GM18498 (cell line): ENCODE measurements at regions not wholly inside any gene's neighbourhood (a gene's known extent, or its start where the extent isn't known, plus 50 kb on each side); places are given as distances from the start of the nearest gene placed in this dataset.

Experiments
- ATAC-seq: cut with Tn5 transposase; IDR thresholded peaks from one replicate; pipeline ENCODE4 v1.9.1; 2021; ENCODE audit warnings: mild to moderate bottlenecking, moderate library complexity; ENCODE audit not compliant: unreplicated experiment

- ATAC-seq: no peak
Observed at GRCh38 chr11:129292092-129292491, 83.6 kb upstream of the BARX2 start.

GRCh38 chr11:129291546-129291945 lies 84.1 kb upstream of the BARX2 start:
- no peak for ATAC-seq

- ATAC-seq: no peak
Observed at GRCh38 chr11:129290966-129291365, 84.7 kb upstream of the BARX2 start.

GRCh38 chr11:129289350-129290040 lies 86.2 kb upstream of the BARX2 start:
- no peak for ATAC-seq

- ATAC-seq: no peak
Observed at GRCh38 chr11:129287920-129288319, 87.7 kb upstream of the BARX2 start.

- no peak for ATAC-seq
Observed at GRCh38 chr11:129286813-129287212, 88.8 kb upstream of the BARX2 start.

GRCh38 chr11:129285402-129285786 lies 90.3 kb upstream of the BARX2 start:
- no peak for ATAC-seq

- ATAC-seq: no peak
Observed at GRCh38 chr11:129283141-129283540, 91.0 kb upstream of the ARHGAP32 start.

GRCh38 chr11:129282634-129283033 lies 90.5 kb upstream of the ARHGAP32 start:
- no peak for ATAC-seq

- ATAC-seq: no peak
Observed at GRCh38 chr11:129281471-129282415, 89.6 kb upstream of the ARHGAP32 start.

GRCh38 chr11:129280027-129280811 lies 88.1 kb upstream of the ARHGAP32 start:
- ATAC-seq: no peak

GRCh38 chr11:129279326-129280026 lies 87.4 kb upstream of the ARHGAP32 start:
- peak; percentile 73 for ATAC-seq

- ATAC-seq: peak; percentile 34
Observed at GRCh38 chr11:129278586-129279319, 86.6 kb upstream of the ARHGAP32 start.

GRCh38 chr11:129277198-129277843 lies 85.2 kb upstream of the ARHGAP32 start:
- no peak for ATAC-seq

- ATAC-seq: no peak
Observed at GRCh38 chr11:129275828-129276227, 83.7 kb upstream of the ARHGAP32 start.

- ATAC-seq: no peak
Observed at GRCh38 chr11:129273944-129274711, 82.0 kb upstream of the ARHGAP32 start.

- ATAC-seq: no peak
Observed at GRCh38 chr11:129273322-129273721, 81.2 kb upstream of the ARHGAP32 start.

GRCh38 chr11:129271030-129271429 lies 78.9 kb upstream of the ARHGAP32 start:
- ATAC-seq: no peak

- no peak for ATAC-seq
Observed at GRCh38 chr11:129270446-129270845, 78.3 kb upstream of the ARHGAP32 start.
